ENCODE measurements at regions not wholly inside any gene's neighbourhood (a gene's known extent, or its start where the extent isn't known, plus 50 kb on each side); places are given as distances from the start of the nearest gene placed in this dataset.

GRCh38 chr3:41137686-41138111 is 61.6 kb upstream of the CTNNB1 start:
- Mint-ChIP-seq H3K9me3 (peaks cover 0 to 8% (median 0%) of the 10 kb centered on the region in 11 donors), H3K27ac (no peak overlapping the region), H3K36me3 (no peaks in the 10 kb centered on the region), H3K27me3 (peaks cover 0 to 3% (median 0%) of the 10 kb centered on the region in 5 donors), H3K4me3 (no peak overlapping the region), H3K4me1 (peaks cover 0 to 11% (median 6%) of the 10 kb centered on the region in 7 donors)
- no peaks in the 10 kb centered on the region for H3K36me3 ChIP-seq (ENCODE audit: control insufficient read depth in 2 of 3, insufficient read depth in 3 of 3, low read length in 3 of 3)
- CTCF ChIA-PET, result no interaction called here
- H3K9me3 ChIP-seq (ENCODE audit: control insufficient read depth in 2 of 3, low read length in 3 of 3), result no peaks in the 10 kb centered on the region
- intact Hi-C loops (cut with micrococcal nuclease), result no loop called here
- POLR2A ChIA-PET, result no interaction called here
- no peak overlapping the region for H3K27ac ChIP-seq (ENCODE audit: low read depth, low read length)
- ATAC-seq (peak; percentile 49), DNase-seq (no peak)
- H3K27me3 ChIP-seq (ENCODE audit: control insufficient read depth in 2 of 2, insufficient read depth in 2 of 2, low read length in 2 of 2), result no peaks in the 10 kb centered on the region
- no peak overlapping the region for H3K4me3 ChIP-seq (ENCODE audit: low read length)
- no peaks in the 10 kb centered on the region for H3K4me1 ChIP-seq (ENCODE audit: control insufficient read depth in 2 of 2, insufficient read depth in 2 of 2, low read length in 2 of 2)

DNA sequence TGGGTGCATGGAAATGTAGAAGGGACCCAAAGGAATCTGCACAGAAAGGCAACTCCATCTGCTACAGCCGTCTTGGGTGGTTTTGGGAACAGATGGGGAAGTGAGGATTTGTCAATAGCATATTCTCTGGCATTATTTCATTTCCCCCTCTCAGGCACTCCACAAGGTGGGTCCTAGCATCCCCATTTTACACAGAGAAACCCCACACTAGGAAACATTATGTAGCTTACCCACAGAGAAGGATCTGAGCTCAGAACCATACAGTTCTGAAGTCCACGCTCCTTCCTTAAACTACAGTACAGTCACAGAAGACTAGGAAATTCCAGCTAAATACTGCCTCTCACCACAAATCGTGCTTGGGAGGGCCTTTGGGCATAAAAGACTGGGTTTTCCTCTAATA is 61.2 kb upstream of the CTNNB1 start:
- Mint-ChIP-seq H3K27ac (no peak overlapping the region), H3K4me1 (peaks cover 0 to 11% (median 6%) of the 10 kb centered on the region in 7 donors), H3K9me3 (peaks cover 0 to 8% (median 0%) of the 10 kb centered on the region in 11 donors), H3K27me3 (peaks cover 0 to 3% (median 0%) of the 10 kb centered on the region in 5 donors), H3K36me3 (no peaks in the 10 kb centered on the region), H3K4me3 (no peak overlapping the region)
- Histone ChIP-seq H3K9me3 (ENCODE audit: control insufficient read depth in 2 of 3, low read length in 3 of 3) (no peaks in the 10 kb centered on the region), H3K4me1 (ENCODE audit: control insufficient read depth in 2 of 2, insufficient read depth in 2 of 2, low read length in 2 of 2) (no peaks in the 10 kb centered on the region), H3K4me3 (ENCODE audit: low read length) (no peak overlapping the region), H3K36me3 (ENCODE audit: control insufficient read depth in 2 of 3, insufficient read depth in 3 of 3, low read length in 3 of 3) (no peaks in the 10 kb centered on the region), H3K27ac (ENCODE audit: low read depth, low read length) (no peak overlapping the region), H3K27me3 (ENCODE audit: control insufficient read depth in 2 of 2, insufficient read depth in 2 of 2, low read length in 2 of 2) (no peaks in the 10 kb centered on the region)
- POLR2A ChIA-PET, result no interaction called here
- DNase-seq (no peak), ATAC-seq (no peak)
- CTCF ChIA-PET, result no interaction called here
- intact Hi-C loops (cut with micrococcal nuclease), result no loop called here

GRCh38 chr3:41138601-41139000 is 60.7 kb upstream of the CTNNB1 start:
- Mint-ChIP-seq H3K27ac (no peak overlapping the region), H3K4me3 (no peak overlapping the region), H3K27me3 (peaks cover 0 to 6% (median 0%) of the 10 kb centered on the region in 5 donors), H3K9me3 (peaks cover 0 to 8% (median 0%) of the 10 kb centered on the region in 11 donors), H3K36me3 (no peaks in the 10 kb centered on the region), H3K4me1 (peaks cover 0 to 11% (median 6%) of the 10 kb centered on the region in 7 donors)
- intact Hi-C loops (cut with micrococcal nuclease), result no loop called here
- Histone ChIP-seq H3K27me3 (ENCODE audit: control insufficient read depth in 2 of 2, insufficient read depth in 2 of 2, low read length in 2 of 2) (no peaks in the 10 kb centered on the region), H3K9me3 (ENCODE audit: control insufficient read depth in 2 of 3, low read length in 3 of 3) (no peaks in the 10 kb centered on the region), H3K4me1 (ENCODE audit: control insufficient read depth in 2 of 2, insufficient read depth in 2 of 2, low read length in 2 of 2) (no peaks in the 10 kb centered on the region), H3K36me3 (ENCODE audit: control insufficient read depth in 2 of 3, insufficient read depth in 3 of 3, low read length in 3 of 3) (no peaks in the 10 kb centered on the region), H3K27ac (ENCODE audit: low read depth, low read length) (no peak overlapping the region), H3K4me3 (ENCODE audit: low read length) (no peak overlapping the region)
- DNase-seq (no peak), ATAC-seq (no peak)
- ChIA-PET POLR2A (no interaction called here), CTCF (no interaction called here)

GRCh38 chr3:41140242-41140641 is 59.1 kb upstream of the CTNNB1 start:
- H3K36me3 Mint-ChIP-seq, result no peaks in the 10 kb centered on the region
- Histone ChIP-seq H3K36me3 (ENCODE audit: control insufficient read depth in 2 of 3, insufficient read depth in 3 of 3, low read length in 3 of 3) (no peaks in the 10 kb centered on the region), H3K4me1 (ENCODE audit: control insufficient read depth in 2 of 2, insufficient read depth in 2 of 2, low read length in 2 of 2) (no peaks in the 10 kb centered on the region), H3K27me3 (ENCODE audit: control insufficient read depth in 2 of 2, insufficient read depth in 2 of 2, low read length in 2 of 2) (no peaks in the 10 kb centered on the region), H3K4me3 (ENCODE audit: low read length) (no peak overlapping the region), H3K27ac (ENCODE audit: low read depth, low read length) (no peak overlapping the region), H3K9me3 (ENCODE audit: control insufficient read depth in 2 of 3, low read length in 3 of 3) (no peaks in the 10 kb centered on the region)
- CTCF ChIA-PET, result no interaction called here
- H3K9me3 Mint-ChIP-seq, result peaks cover 0 to 8% (median 0%) of the 10 kb centered on the region in 11 donors
- peaks cover 0 to 9% (median 0%) of the 10 kb centered on the region in 5 donors for H3K27me3 Mint-ChIP-seq
- no peak overlapping the region for H3K27ac Mint-ChIP-seq
- DNase-seq (no peak), ATAC-seq (no peak)
- H3K4me1 Mint-ChIP-seq, result peaks cover 0 to 11% (median 6%) of the 10 kb centered on the region in 7 donors
- POLR2A ChIA-PET, result no interaction called here
- no peak overlapping the region for H3K4me3 Mint-ChIP-seq
- intact Hi-C loops (cut with micrococcal nuclease), result no loop called here

DNA sequence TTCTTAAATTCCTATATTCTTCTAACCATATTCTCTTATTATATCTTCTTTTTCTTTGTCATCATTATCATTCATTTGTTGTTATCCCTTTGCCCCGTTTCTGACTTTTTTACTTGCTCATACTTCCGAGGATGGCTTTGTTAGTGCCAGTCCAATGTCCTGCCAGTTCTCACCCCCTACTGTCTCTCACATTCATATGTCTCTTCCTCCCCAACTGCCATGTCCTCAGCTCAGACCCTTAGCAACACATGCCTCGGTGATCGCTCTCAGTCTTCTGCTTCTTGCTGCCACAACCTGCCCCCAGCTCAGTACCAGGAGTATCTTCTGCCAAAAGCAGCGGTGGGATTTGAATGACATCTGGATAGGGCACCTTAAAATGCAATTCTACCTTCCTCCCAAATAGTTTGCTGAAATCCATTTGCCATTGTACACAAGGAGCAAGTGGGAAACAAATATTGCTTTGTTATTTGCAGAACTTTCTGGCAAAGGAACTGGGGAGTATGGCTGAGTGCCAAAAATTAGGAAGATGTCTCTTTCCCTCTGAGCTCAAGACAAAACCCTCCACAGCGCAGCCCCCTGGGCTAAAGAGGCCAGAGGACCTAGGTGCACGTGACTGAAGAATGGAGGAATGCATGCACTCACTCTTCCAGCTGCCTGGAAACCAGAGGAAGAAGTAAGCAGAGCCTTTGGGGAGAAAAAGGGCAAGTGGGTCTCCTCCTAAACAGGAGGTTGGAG is 57.7 kb upstream of the CTNNB1 start:
- peaks cover 0 to 11% (median 6%) of the 10 kb centered on the region in 7 donors for H3K4me1 Mint-ChIP-seq
- ChIA-PET CTCF (no interaction called here), POLR2A (no interaction called here)
- H3K27ac Mint-ChIP-seq, result no peak overlapping the region
- H3K36me3 Mint-ChIP-seq, result peaks cover 0 to 6% (median 0%) of the 10 kb centered on the region in 5 donors
- no peak for ATAC-seq
- peaks cover 0 to 9% (median 0%) of the 10 kb centered on the region in 5 donors for H3K27me3 Mint-ChIP-seq
- H3K36me3 ChIP-seq (ENCODE audit: control insufficient read depth in 2 of 3, insufficient read depth in 3 of 3, low read length in 3 of 3), result no peaks in the 10 kb centered on the region
- no peak for DNase-seq
- H3K4me1 ChIP-seq (ENCODE audit: control insufficient read depth in 2 of 2, insufficient read depth in 2 of 2, low read length in 2 of 2), result no peaks in the 10 kb centered on the region
- peaks cover 1 to 11% (median 6%) of the 10 kb centered on the region in 11 donors for H3K9me3 Mint-ChIP-seq
- H3K4me3 Mint-ChIP-seq, result no peak overlapping the region
- no peak overlapping the region for H3K4me3 ChIP-seq (ENCODE audit: low read length)
- no peaks in the 10 kb centered on the region for H3K27me3 ChIP-seq (ENCODE audit: control insufficient read depth in 2 of 2, insufficient read depth in 2 of 2, low read length in 2 of 2)
- H3K9me3 ChIP-seq (ENCODE audit: control insufficient read depth in 2 of 3, low read length in 3 of 3), result peaks cover 0 to 3% (median 0%) of the 10 kb centered on the region in 3 experiments
- H3K27ac ChIP-seq (ENCODE audit: low read depth, low read length), result no peak overlapping the region
- intact Hi-C loops (cut with micrococcal nuclease), result no loop called here

DNA sequence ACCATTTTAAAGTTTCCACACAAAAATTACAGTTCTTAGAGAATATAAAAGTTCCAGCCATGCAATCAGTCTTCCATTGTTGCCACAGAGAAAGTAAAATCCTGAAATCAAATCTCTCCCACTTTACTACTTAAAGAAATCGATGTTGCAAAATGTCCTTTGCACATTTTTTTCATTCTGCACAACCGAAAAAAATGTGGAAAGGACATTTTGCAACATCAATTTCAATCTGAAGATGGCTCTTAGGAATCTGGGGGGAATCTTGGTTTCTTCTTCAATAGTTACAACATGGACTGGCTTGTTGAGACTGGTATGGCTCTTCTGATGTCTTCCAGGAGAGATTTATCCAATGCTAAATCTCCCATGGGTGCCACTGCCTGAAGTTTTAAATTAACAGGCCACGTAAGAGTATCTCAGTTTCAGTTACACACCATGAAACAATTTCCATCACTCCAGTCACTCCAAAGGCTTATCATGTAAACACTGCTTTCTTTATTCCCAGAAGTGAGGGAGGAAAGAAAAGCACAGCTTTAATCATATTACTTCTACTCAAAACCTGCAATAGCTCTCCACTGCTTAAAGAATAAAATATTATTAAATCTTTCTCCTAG is 55.8 kb upstream of the CTNNB1 start:
- ChIA-PET CTCF (no interaction called here), POLR2A (no interaction called here)
- no peaks in the 10 kb centered on the region for H3K36me3 ChIP-seq (ENCODE audit: control insufficient read depth in 2 of 3, insufficient read depth in 3 of 3, low read length in 3 of 3)
- Mint-ChIP-seq H3K36me3 (peaks cover 0 to 10% (median 0%) of the 10 kb centered on the region in 5 donors), H3K4me3 (no peak overlapping the region), H3K27me3 (peaks cover 0 to 9% (median 0%) of the 10 kb centered on the region in 5 donors), H3K9me3 (peaks cover 1 to 18% (median 10%) of the 10 kb centered on the region in 11 donors), H3K27ac (no peak overlapping the region), H3K4me1 (peaks cover 0 to 10% (median 4%) of the 10 kb centered on the region in 7 donors)
- DNase-seq (no peak), ATAC-seq (no peak)
- H3K4me3 ChIP-seq (ENCODE audit: low read length), result no peak overlapping the region
- peaks cover 0 to 3% (median 0%) of the 10 kb centered on the region in 3 experiments for H3K9me3 ChIP-seq (ENCODE audit: control insufficient read depth in 2 of 3, low read length in 3 of 3)
- H3K4me1 ChIP-seq (ENCODE audit: control insufficient read depth in 2 of 2, insufficient read depth in 2 of 2, low read length in 2 of 2), result no peaks in the 10 kb centered on the region
- no peak overlapping the region for H3K27ac ChIP-seq (ENCODE audit: low read depth, low read length)
- intact Hi-C loops (cut with micrococcal nuclease), result no loop called here
- H3K27me3 ChIP-seq (ENCODE audit: control insufficient read depth in 2 of 2, insufficient read depth in 2 of 2, low read length in 2 of 2), result no peaks in the 10 kb centered on the region
